SU-DHL-6 (cell line): ENCODE measurements at regions not wholly inside any gene's neighbourhood (a gene's known extent, or its start where the extent isn't known, plus 50 kb on each side); places are given as distances from the start of the nearest gene placed in this dataset.

ENCODE experiments used
- CTCF ChIP-seq: fragments of 200-600 bp; sonication (generic); IDR thresholded peaks from one replicate; pipeline ENCODE4 v1.5.1; 2017; ENCODE audit warnings: antibody characterized with exemption, mild to moderate bottlenecking, low read length, moderate library complexity; ENCODE audit not compliant: insufficient read depth, poor library complexity, severe bottlenecking
- EZH2phosphoT487 ChIP-seq: fragments of 200-600 bp; sonication (generic), shearing (Covaris generic); conservative IDR thresholded peaks from 2 replicates; pipeline ENCODE4 v1.6.1; 2018; ENCODE audit warnings: mild to moderate bottlenecking, antibody characterized with exemption, low read length, moderate library complexity, mixed read lengths

- TF ChIP-seq CTCF, result no peak
- no peak for TF ChIP-seq EZH2phosphoT487
Measured at GRCh38 chr16:64586781-64587180, 535.1 kb downstream of the CDH11 start.
